GM12801 (cell line): ENCODE measurements at regions not wholly inside any gene's neighbourhood (a gene's known extent, or its start where the extent isn't known, plus 50 kb on each side); places are given as distances from the start of the nearest gene placed in this dataset.

Experiments used
- CTCF ChIP-seq: IDR thresholded peaks from one replicate; pipeline ENCODE4 v1.5.1; 2011; ENCODE audit warnings: control low read depth; ENCODE audit not compliant: insufficient read length; ENCODE audit errors: extremely low read depth

- no peak for TF ChIP-seq CTCF
Measured at GRCh38 chr15:91784973-91785709, 68.4 kb upstream of the SLCO3A1 start.

GRCh38 chr15:91787198-91787597 is 66.3 kb upstream of the SLCO3A1 start:
- no peak for TF ChIP-seq CTCF

GRCh38 chr15:91789136-91789535 is 64.4 kb upstream of the SLCO3A1 start:
- no peak for TF ChIP-seq CTCF

- no peak for TF ChIP-seq CTCF
Measured at GRCh38 chr15:91790836-91791235, 62.7 kb upstream of the SLCO3A1 start.

GRCh38 chr15:91793771-91794170 is 59.7 kb upstream of the SLCO3A1 start:
- TF ChIP-seq CTCF, result no peak

GRCh38 chr15:91795235-91795634 is 58.3 kb upstream of the SLCO3A1 start:
- no peak for TF ChIP-seq CTCF

GRCh38 chr15:91801836-91802534 is 51.5 kb upstream of the SLCO3A1 start:
- no peak for TF ChIP-seq CTCF
